Transverse colon (tissue), 4 donors: ENCODE measurements at regions not wholly inside any gene's neighbourhood (a gene's known extent, or its start where the extent isn't known, plus 50 kb on each side); places are given as distances from the start of the nearest gene placed in this dataset.

Experiments
- small RNA-seq, 4 donors: library from RNA; depleted of rRNA; stranded (forward); fragments of <200 nt; gene quantifications; one replicate each; pipeline ENCODE3, GENCODE V24; 2016

Small RNA genes lying in the stretch of these regions (small RNA-seq; reads per million reads assigned to genes)
- gene AC005562.1 (0 reads per million in 4 donors), gene AC127024.7 (0 reads per million in 4 donors), gene RN7SL316P (0 reads per million in 4 donors)
